Tibial artery (tissue), 4 donors: ENCODE measurements at regions not wholly inside any gene's neighbourhood (a gene's known extent, or its start where the extent isn't known, plus 50 kb on each side); places are given as distances from the start of the nearest gene placed in this dataset.

ENCODE experiments used
- DNase-seq, 2 donors: peaks; one replicate each; pipeline ENCODE4 v3.0.0-alpha.2; 2019
- H3K27ac ChIP-seq, 2 donors: fragments of 200-600 bp; sonication (generic) in 1 of 2; 1 replicate in 1 of 2; 2 replicates in 1 of 2; pipeline ENCODE4 v1.5.1; 2018 to 2019; ENCODE audit warnings: mild to moderate bottlenecking in 1 of 2
- H3K27me3 ChIP-seq, 2 donors: fragments of 200-600 bp; sonication (generic) in 1 of 2; one replicate each; pipeline versions ENCODE4 v1.5.1 to v1.6.0; 2016 to 2019
- H3K36me3 ChIP-seq, 3 donors: fragments of 200-600 bp; sonication (generic) in 2 of 3; one replicate each; pipeline ENCODE4 v1.5.1; 2016 to 2019; ENCODE audit warnings: mild to moderate bottlenecking in 2 of 3
- H3K4me1 ChIP-seq, 4 donors: fragments of 200-600 bp; sonication (generic) in 2 of 4; 1 replicate in 3 of 4; 2 replicates in 1 of 4; pipeline ENCODE4 v1.5.1; 2016 to 2019
- H3K4me3 ChIP-seq, 2 donors: fragments of 200-600 bp; sonication (generic) in 1 of 2; 1 replicate in 1 of 2; 2 replicates in 1 of 2; pipeline ENCODE4 v1.5.1; 2018 to 2019; ENCODE audit warnings: mild to moderate bottlenecking in 2 of 2
- H3K9me3 ChIP-seq, 3 donors: fragments of 200-600 bp; sonication (generic) in 1 of 3; one replicate each; pipeline ENCODE4 v1.5.1; 2016 to 2019
- intact Hi-C: fragments of 100-400 bp; cut with DNase I; formaldehyde crosslinking; loops from one replicate; pipeline ENCODE4 v1.15.0; 2023; ENCODE audit warnings: low total_unique reads
- TF ChIP-seq, protein P1 (sequence below), 2 experiments: fragments of 200-600 bp in 1 of 2; fragments of 450-650 bp in 1 of 2; IDR thresholded peaks; one replicate each; pipeline ENCODE4 v1.5.1; 2017 to 2019; ENCODE audit warnings: antibody characterized with exemption in 2 of 2, mild to moderate bottlenecking in 1 of 2, moderate library complexity in 1 of 2

DNA sequence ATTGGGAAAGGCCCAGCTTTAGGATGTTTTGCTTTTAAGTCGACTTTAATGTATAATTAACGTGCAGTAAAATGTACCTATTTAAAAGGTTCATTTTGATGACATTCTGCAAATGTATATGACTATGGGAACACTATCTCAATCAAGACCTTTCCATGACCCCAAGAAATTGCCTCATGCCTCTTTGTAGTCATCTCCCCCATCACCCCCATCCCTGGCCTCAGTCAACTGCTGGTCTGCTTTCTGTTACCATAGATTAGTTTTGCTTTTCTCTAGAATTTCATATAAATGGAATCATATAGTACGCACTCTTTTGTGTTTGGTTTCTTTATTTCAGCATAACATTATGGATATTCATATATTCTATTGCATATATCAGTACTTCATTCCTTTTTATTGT lies 80.7 kb upstream of the C9orf72 start:
- intact Hi-C loops: no loop called here
- H3K4me1 ChIP-seq: no peaks in the 10 kb centered on the region
- H3K36me3 ChIP-seq: no peaks in the 10 kb centered on the region
- H3K9me3 ChIP-seq: no peaks in the 10 kb centered on the region
- no peak overlapping the region for H3K4me3 ChIP-seq
- no peak overlapping the region for H3K27ac ChIP-seq
- no peaks in the 10 kb centered on the region for H3K27me3 ChIP-seq
- TF ChIP-seq, protein P1, sequence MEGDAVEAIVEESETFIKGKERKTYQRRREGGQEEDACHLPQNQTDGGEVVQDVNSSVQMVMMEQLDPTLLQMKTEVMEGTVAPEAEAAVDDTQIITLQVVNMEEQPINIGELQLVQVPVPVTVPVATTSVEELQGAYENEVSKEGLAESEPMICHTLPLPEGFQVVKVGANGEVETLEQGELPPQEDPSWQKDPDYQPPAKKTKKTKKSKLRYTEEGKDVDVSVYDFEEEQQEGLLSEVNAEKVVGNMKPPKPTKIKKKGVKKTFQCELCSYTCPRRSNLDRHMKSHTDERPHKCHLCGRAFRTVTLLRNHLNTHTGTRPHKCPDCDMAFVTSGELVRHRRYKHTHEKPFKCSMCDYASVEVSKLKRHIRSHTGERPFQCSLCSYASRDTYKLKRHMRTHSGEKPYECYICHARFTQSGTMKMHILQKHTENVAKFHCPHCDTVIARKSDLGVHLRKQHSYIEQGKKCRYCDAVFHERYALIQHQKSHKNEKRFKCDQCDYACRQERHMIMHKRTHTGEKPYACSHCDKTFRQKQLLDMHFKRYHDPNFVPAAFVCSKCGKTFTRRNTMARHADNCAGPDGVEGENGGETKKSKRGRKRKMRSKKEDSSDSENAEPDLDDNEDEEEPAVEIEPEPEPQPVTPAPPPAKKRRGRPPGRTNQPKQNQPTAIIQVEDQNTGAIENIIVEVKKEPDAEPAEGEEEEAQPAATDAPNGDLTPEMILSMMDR (IDR thresholded peaks at IDR 0.05): no peak
- DNase-seq: no peak

DNA sequence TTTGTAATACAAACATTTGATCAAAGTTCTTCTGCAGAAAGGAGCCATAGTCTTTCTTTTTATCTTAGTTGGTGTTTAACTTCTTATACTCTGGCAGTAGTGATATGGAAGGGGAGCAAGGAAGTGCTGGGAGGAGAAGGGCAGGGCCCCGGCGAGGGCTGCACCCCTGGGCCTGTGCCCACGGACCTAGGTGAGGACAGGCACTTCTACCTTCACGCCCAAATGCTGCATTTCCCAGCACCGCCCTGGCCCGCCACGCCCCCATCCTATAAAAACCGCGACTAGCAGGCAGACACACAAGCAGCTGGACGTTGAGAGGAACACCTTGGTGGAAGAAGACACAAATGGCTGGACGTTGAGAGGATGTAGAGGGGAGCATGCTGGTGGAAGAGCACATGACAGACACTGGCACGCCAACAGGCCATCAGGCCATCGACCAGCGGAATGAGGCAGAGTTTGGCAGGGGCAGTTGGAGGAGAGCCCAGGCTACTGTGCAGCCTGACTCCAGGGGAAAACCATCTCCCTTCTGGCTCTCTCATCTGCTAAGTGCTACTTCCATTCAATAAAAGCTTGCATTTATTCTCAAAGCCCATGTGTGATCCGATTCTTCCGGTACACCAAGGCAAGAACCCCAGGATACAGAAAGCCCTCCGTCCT lies 81.5 kb upstream of the C9orf72 start:
- DNase-seq: no peak
- intact Hi-C loops: no loop called here
- Histone ChIP-seq H3K27me3 (no peaks in the 10 kb centered on the region), H3K36me3 (no peaks in the 10 kb centered on the region), H3K4me1 (no peaks in the 10 kb centered on the region), H3K9me3 (no peaks in the 10 kb centered on the region), H3K4me3 (no peak overlapping the region), H3K27ac (no peak overlapping the region)
- TF ChIP-seq, protein P1 (IDR thresholded peaks at IDR 0.05): no peak

DNA sequence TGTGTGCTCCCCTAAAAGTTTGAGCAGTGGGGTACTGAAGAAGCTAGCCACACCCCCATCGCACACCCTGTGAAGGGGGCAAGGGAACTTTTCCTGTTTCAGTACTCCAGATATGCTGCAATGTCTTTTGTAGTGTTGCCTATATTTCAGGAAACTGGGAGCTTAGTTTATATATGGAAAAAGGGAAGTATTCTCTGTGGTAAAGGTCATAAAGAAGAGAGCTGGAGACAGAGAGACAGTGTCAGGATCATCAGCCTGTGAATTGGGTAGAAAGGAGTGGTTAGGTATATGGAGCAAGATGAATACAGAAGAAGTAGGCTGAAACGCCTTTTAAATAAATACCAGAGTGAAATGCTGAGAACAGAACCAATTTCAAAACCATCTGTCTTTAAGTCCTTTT lies 82.2 kb upstream of the C9orf72 start:
- no peak overlapping the region for H3K27ac ChIP-seq
- H3K4me1 ChIP-seq: no peaks in the 10 kb centered on the region
- H3K36me3 ChIP-seq: no peaks in the 10 kb centered on the region
- H3K4me3 ChIP-seq: no peak overlapping the region
- H3K9me3 ChIP-seq: no peaks in the 10 kb centered on the region
- H3K27me3 ChIP-seq: no peaks in the 10 kb centered on the region
- intact Hi-C loops: no loop called here
- no peak for DNase-seq
- TF ChIP-seq, protein P1 (IDR thresholded peaks at IDR 0.05): no peak

DNA sequence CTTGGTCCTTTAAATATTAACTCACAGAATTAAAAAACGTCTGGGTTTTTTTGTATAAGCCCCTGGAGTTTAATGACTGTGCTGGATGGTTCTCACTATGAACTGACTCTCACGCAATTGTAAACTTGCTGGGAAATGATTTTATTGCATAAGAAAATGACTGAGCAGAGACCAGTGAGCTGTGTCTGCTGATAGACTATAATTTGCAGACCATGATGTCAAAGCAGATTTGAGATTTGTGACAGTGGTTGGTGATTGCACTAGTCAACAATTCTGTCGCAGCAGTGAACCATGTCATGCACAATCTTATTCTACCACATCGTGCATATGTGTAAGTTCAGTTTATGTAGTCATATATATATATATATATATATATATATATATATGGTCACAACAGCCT lies 85.7 kb upstream of the C9orf72 start:
- DNase-seq: no peak
- H3K36me3 ChIP-seq: no peaks in the 10 kb centered on the region
- no peaks in the 10 kb centered on the region for H3K27me3 ChIP-seq
- TF ChIP-seq, protein P1 (IDR thresholded peaks at IDR 0.05): no peak
- no peak overlapping the region for H3K27ac ChIP-seq
- no peak overlapping the region for H3K4me3 ChIP-seq
- no peaks in the 10 kb centered on the region for H3K9me3 ChIP-seq
- no peaks in the 10 kb centered on the region for H3K4me1 ChIP-seq
- intact Hi-C loops: no loop called here

DNA sequence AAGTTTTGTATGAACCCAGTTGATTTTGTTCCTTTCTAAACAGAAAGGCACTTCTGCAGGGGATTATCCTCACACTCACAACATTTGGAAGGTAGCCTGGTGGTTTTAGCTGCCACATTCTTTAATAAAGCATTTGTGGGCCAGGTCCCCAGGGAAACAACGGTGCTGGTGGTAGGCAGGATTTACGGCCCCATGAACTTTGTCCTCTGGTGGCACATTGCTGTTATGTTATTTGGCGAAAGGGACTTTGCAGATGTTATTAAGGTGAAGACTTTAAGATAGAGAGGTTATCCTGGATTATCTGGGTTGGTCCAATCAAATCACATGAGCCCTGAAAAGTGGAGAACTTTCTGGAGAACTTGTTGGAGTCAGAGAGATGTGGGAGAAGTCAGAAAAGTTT lies 86.3 kb upstream of the C9orf72 start:
- Histone ChIP-seq H3K27me3 (no peaks in the 10 kb centered on the region), H3K36me3 (no peaks in the 10 kb centered on the region), H3K4me1 (no peaks in the 10 kb centered on the region), H3K4me3 (no peak overlapping the region), H3K27ac (no peak overlapping the region), H3K9me3 (no peaks in the 10 kb centered on the region)
- no peak for DNase-seq
- intact Hi-C loops: no loop called here
- TF ChIP-seq, protein P1 (IDR thresholded peaks at IDR 0.05): no peak

DNA sequence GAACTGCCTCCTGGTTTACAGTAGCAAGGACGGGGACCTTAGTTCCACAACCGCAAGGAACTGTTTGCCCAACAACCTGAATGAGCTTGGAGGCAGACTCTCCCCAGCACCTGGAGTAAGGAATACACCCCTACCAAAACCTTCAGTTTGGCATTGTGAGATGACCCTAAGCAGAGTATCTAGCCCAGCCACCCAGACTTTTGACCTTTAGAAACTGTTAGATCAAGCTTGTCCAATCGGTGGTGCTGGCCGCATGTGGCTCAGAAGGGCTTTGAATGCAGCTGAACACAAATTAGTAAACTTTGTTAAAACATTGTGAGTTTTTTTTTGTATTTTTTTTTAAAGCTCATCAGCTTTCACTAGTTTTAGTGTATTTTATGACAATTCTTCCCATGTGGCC lies 86.9 kb upstream of the C9orf72 start:
- Histone ChIP-seq H3K27ac (no peak overlapping the region), H3K4me3 (no peak overlapping the region), H3K36me3 (no peaks in the 10 kb centered on the region), H3K4me1 (no peaks in the 10 kb centered on the region), H3K9me3 (no peaks in the 10 kb centered on the region), H3K27me3 (peaks cover 0 to 4% of the 10 kb centered on the region in 2 donors)
- TF ChIP-seq, protein P1 (IDR thresholded peaks at IDR 0.05): no peak
- intact Hi-C loops: no loop called here
- no peak for DNase-seq
